Smooth muscle cell (in vitro differentiated cells): ENCODE measurements at regions not wholly inside any gene's neighbourhood (a gene's known extent, or its start where the extent isn't known, plus 50 kb on each side); places are given as distances from the start of the nearest gene placed in this dataset.

ENCODE experiments used
- DNase-seq: peaks from one replicate; lab custom pipeline; 2025; ENCODE audit not compliant: unreplicated experiment; lab: John Stamatoyannopoulos, UW
- H2AFZ ChIP-seq: fragments of 200-600 bp; sonication (generic); 2 replicates; pipeline ENCODE4 v1.6.0; 2016; ENCODE audit warnings: antibody characterized with exemption, low read depth, mild to moderate bottlenecking
- H3F3A ChIP-seq: fragments of 200-600 bp; sonication (generic); 2 replicates; pipeline ENCODE4 v1.6.0; 2017; ENCODE audit warnings: antibody characterized with exemption, low read depth
- H3K27ac ChIP-seq: fragments of 200-600 bp; sonication (generic); 2 replicates; pipeline ENCODE4 v1.5.1; 2016; ENCODE audit warnings: low read depth, mild to moderate bottlenecking
- H3K27me3 ChIP-seq: fragments of 200-600 bp; sonication (generic); 2 replicates; pipeline ENCODE4 v1.6.1; 2016; ENCODE audit warnings: low read depth, mild to moderate bottlenecking
- H3K36me3 ChIP-seq: fragments of 200-600 bp; sonication (generic); 2 replicates; pipeline ENCODE4 v1.5.1; 2016; ENCODE audit warnings: low read depth
- H3K4me1 ChIP-seq: fragments of 200-600 bp; sonication (generic); 2 replicates; pipeline ENCODE4 v1.5.1; 2016; ENCODE audit warnings: low read depth
- H3K4me2 ChIP-seq: fragments of 200-600 bp; sonication (generic); 2 replicates; pipeline ENCODE4 v1.6.0; 2016; ENCODE audit warnings: mild to moderate bottlenecking
- H3K4me3 ChIP-seq: fragments of 200-600 bp; sonication (generic); 2 replicates; pipeline ENCODE4 v1.5.1; 2016; ENCODE audit warnings: mild to moderate bottlenecking
- H3K79me2 ChIP-seq: fragments of 200-600 bp; sonication (generic); 2 replicates; pipeline ENCODE4 v1.6.0; 2016; ENCODE audit warnings: low read depth, mild to moderate bottlenecking
- H3K9ac ChIP-seq: fragments of 200-600 bp; sonication (generic); 2 replicates; pipeline ENCODE4 v1.6.0; 2016; ENCODE audit warnings: low read depth
- H3K9me3 ChIP-seq: fragments of 200-600 bp; sonication (generic); replicated peaks from 2 replicates; pipeline ENCODE4 v1.5.1; 2016; ENCODE audit warnings: low read depth
- H4K20me1 ChIP-seq: fragments of 200-600 bp; sonication (generic); 2 replicates; pipeline ENCODE4 v1.6.0; 2016; ENCODE audit warnings: low read depth
- CTCF ChIP-seq: fragments of 200-600 bp; sonication (generic); IDR thresholded peaks from 2 replicates; pipeline ENCODE4 v1.5.1; 2017; ENCODE audit warnings: borderline replicate concordance, mild to moderate bottlenecking, antibody characterized with exemption; ENCODE audit not compliant: insufficient read depth, poor library complexity, severe bottlenecking
- WGBS: methylation state at CpG from one replicate; pipeline ENCODE4 v1.1.7; 2016; ENCODE audit warnings: low lambda C conversion rate; 5-methylcytosine and 5-hydroxymethylcytosine counted together

DNA sequence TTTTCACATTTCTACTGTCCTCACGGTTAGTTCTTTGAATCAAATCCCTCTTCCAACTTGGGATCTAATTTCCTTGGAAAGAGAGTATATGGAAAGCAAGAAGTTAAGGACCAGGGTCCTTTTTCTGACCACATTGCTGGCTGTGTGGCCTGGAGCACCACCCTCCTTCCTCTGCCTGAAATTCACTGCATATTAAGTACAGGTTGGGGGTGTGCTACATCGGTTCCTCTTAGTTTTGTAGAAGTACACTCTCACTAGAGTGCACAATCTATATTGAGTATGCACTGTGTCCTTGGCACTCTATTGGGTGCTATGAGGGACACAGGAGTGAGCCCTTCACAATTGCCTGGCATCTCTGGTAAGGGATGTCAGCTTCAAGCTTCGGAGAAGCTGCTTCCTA lies 53.8 kb upstream of the KLF9 start:
- H4K20me1 ChIP-seq = no peaks in the 10 kb centered on the region
- no peaks in the 10 kb centered on the region for H3K9me3 ChIP-seq
- H3K9ac ChIP-seq = no peak overlapping the region
- 85% methylated on average over 3 of the region's 3 CpGs for WGBS
- H3F3A ChIP-seq = no peaks in the 10 kb centered on the region
- no peak for TF ChIP-seq CTCF
- H3K27ac ChIP-seq = no peak overlapping the region
- H2AFZ ChIP-seq = no peak overlapping the region
- H3K79me2 ChIP-seq = no peaks in the 10 kb centered on the region
- H3K4me3 ChIP-seq = no peak overlapping the region
- no peak overlapping the region for H3K4me2 ChIP-seq
- H3K27me3 ChIP-seq = no peaks in the 10 kb centered on the region
- DNase-seq = no peak
- H3K4me1 ChIP-seq = no peaks in the 10 kb centered on the region
- H3K36me3 ChIP-seq = no peaks in the 10 kb centered on the region

DNA sequence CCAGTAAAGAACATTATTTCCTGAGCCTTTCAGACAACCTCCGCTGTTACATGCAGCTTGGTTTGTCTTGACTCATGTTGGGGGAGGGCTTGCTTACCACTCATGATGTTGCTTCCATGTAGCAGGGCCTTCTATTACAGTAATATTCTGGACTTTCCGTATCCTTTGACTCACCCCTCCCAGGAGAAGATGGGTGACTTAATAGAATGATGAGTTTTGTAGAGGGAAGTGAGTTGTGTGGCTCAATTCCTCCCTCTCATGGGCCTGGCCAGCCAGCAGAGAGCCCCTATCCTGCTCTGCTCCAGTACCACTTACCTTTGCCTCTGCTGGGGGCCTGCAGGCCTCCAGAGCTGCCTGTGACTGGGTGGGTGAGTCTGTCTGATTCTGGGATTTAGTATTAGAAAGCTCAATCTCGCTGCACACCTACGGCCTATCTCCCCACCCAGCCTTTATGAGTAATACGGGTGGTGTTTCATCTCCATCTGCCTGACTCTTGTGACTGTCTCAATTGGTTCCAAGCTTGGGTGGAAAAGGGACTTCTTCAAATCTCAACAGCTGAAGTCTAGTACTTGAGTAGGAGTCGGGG lies 52.6 kb upstream of the KLF9 start:
- no peak overlapping the region for H3K9ac ChIP-seq
- no peak overlapping the region for H3K4me3 ChIP-seq
- no peak overlapping the region for H3K4me2 ChIP-seq
- H4K20me1 ChIP-seq = no peaks in the 10 kb centered on the region
- H3K36me3 ChIP-seq = no peaks in the 10 kb centered on the region
- no peak for TF ChIP-seq CTCF
- no peaks in the 10 kb centered on the region for H3K4me1 ChIP-seq
- no peak for DNase-seq
- no peaks in the 10 kb centered on the region for H3K9me3 ChIP-seq
- H3K27ac ChIP-seq = peak overlapping the region; percentile 52
- H3K27me3 ChIP-seq = no peaks in the 10 kb centered on the region
- no peaks in the 10 kb centered on the region for H3F3A ChIP-seq
- no peak overlapping the region for H2AFZ ChIP-seq
- no peaks in the 10 kb centered on the region for H3K79me2 ChIP-seq
- 56% methylated on average over 6 of the region's 6 CpGs for WGBS

- Histone ChIP-seq H3K27ac (no peak overlapping the region), H3F3A (no peaks in the 10 kb centered on the region), H3K36me3 (no peaks in the 10 kb centered on the region), H3K79me2 (no peaks in the 10 kb centered on the region), H3K4me3 (no peak overlapping the region), H3K9ac (no peak overlapping the region), H2AFZ (no peak overlapping the region), H3K9me3 (no peaks in the 10 kb centered on the region), H3K27me3 (no peaks in the 10 kb centered on the region), H3K4me1 (no peaks in the 10 kb centered on the region), H4K20me1 (no peaks in the 10 kb centered on the region), H3K4me2 (no peak overlapping the region)
- no peak for DNase-seq
- WGBS = 82% methylated on average over 8 of the region's 8 CpGs
- TF ChIP-seq CTCF = no peak
These were observed 51.4 kb upstream of the KLF9 start for GRCh38 chr9:70465904-70466303.

GRCh38 chr9:70465398-70465797 lies 50.9 kb upstream of the KLF9 start:
- TF ChIP-seq CTCF = no peak
- Histone ChIP-seq H3K4me1 (no peaks in the 10 kb centered on the region), H3K27me3 (no peaks in the 10 kb centered on the region), H3K9ac (no peak overlapping the region), H3K36me3 (no peaks in the 10 kb centered on the region), H3K27ac (no peak overlapping the region), H2AFZ (no peak overlapping the region), H3K4me3 (no peak overlapping the region), H3F3A (no peaks in the 10 kb centered on the region), H3K79me2 (no peaks in the 10 kb centered on the region), H3K4me2 (no peak overlapping the region), H3K9me3 (no peaks in the 10 kb centered on the region), H4K20me1 (no peaks in the 10 kb centered on the region)
- DNase-seq = no peak
- 68% methylated on average over 6 of the region's 6 CpGs for WGBS
